K562 (cell line): ENCODE measurements at regions not wholly inside any gene's neighbourhood (a gene's known extent, or its start where the extent isn't known, plus 50 kb on each side); places are given as distances from the start of the nearest gene placed in this dataset.

Experiments used
- ATAC-seq: fragments of 200-7000 bp; cut with Tn5 transposase; 3 replicates; pipeline ENCODE4 v1.9.1; 2020; ENCODE audit warnings: moderate library complexity
- BruUV-seq: library from RNA; stranded (reverse); fragments of 400-500 nt; replicated peaks from 2 replicates; lab custom pipeline; 2021; lab: Mats Ljungman, UMichigan
- CTCF ChIA-PET: fragments of 300-600 bp; formaldehyde crosslinking; extraction: SDS; loops from one replicate; lab custom pipeline; 2021; ENCODE audit warnings: low intra/inter-chr PET ratio; lab: Yijun Ruan, JAX
- POLR2A ChIA-PET: fragments of 300-600, 350-650 bp; sonication (Branson Sonifier 250); formaldehyde crosslinking; extraction: SDS; loops from one replicate; lab custom pipeline; 2021; ENCODE audit warnings: antibody characterized with exemption, inconsistent platforms; lab: Yijun Ruan, JAX
- DNase-seq, 4 experiments: peaks; one replicate each; pipeline versions ENCODE4 v3.0.0 to v3.0.0-alpha.2; 2011 to 2018; ENCODE audit warnings: low spot score in 3 of 4, mixed read lengths in 3 of 4; ENCODE audit errors: extremely low read depth in 1 of 4
- FAIRE-seq: peaks from 2 replicates; lab custom pipeline; 2011; peaks lifted over from hg19 to GRCh38; lab: Jason Lieb, UNC
- H2AFZ ChIP-seq: 2 replicates; pipeline ENCODE4 v1.6.0; 2011; ENCODE audit warnings: low read depth, low read length, control low read depth, inconsistent platforms
- H3K27ac ChIP-seq: fragments of 200-600 bp; 3 replicates; pipeline ENCODE4 v1.8.0; 2011; ENCODE audit warnings: low read depth, mild to moderate bottlenecking, control low read depth, inconsistent platforms, low read length, moderate library complexity, mixed read lengths; ENCODE audit errors: extremely low read depth
- H3K27me3 ChIP-seq, 2 experiments: fragments of 300-600 bp in 1 of 2; 2 replicates in 1 of 2; 3 replicates in 1 of 2; pipeline versions ENCODE4 v1.6.0 to v1.8.0; 2011; ENCODE audit warnings: inconsistent platforms in 2 of 2, low read length in 2 of 2, mild to moderate bottlenecking in 1 of 2, mixed read lengths in 1 of 2, moderate library complexity in 1 of 2; ENCODE audit not compliant: control insufficient read depth in 2 of 2, insufficient read depth in 2 of 2
- H3K36me3 ChIP-seq: fragments of 300-600 bp; 3 replicates; pipeline ENCODE4 v1.8.0; 2011; ENCODE audit warnings: mild to moderate bottlenecking, low read length, inconsistent platforms; ENCODE audit not compliant: control insufficient read depth, insufficient read depth
- H3K4me1 ChIP-seq, 2 experiments: fragments of 200-600 bp in 1 of 2; replicated peaks in 1 of 2; 2 replicates in 1 of 2; 3 replicates in 1 of 2; pipeline versions ENCODE4 v1.5.1 to v1.8.0; 2011; ENCODE audit warnings: inconsistent platforms in 2 of 2, low read length in 2 of 2, mild to moderate bottlenecking in 1 of 2, mixed read lengths in 1 of 2, moderate library complexity in 1 of 2; ENCODE audit not compliant: control insufficient read depth in 2 of 2, insufficient read depth in 2 of 2
- H3K4me2 ChIP-seq: 2 replicates; pipeline ENCODE4 v1.6.1; 2011; ENCODE audit warnings: low read length, control low read depth, inconsistent platforms, mixed read lengths; ENCODE audit not compliant: insufficient read depth
- H3K4me3 ChIP-seq: fragments of 200-600 bp; sonication (generic), shearing (Covaris generic); 2 replicates; pipeline ENCODE4 v1.5.1; 2016; ENCODE audit warnings: control low read depth, inconsistent platforms
- H3K79me2 ChIP-seq: fragments of 200-600 bp; 3 replicates; pipeline ENCODE4 v1.8.0; 2011; ENCODE audit warnings: low read length, inconsistent platforms; ENCODE audit not compliant: control insufficient read depth, insufficient read depth
- H3K9ac ChIP-seq, 2 experiments: 2 replicates each; pipeline versions ENCODE4 v1.6.0 to v1.6.1; 2011; ENCODE audit warnings: low read depth in 2 of 2, low read length in 2 of 2, control low read depth in 1 of 2, inconsistent platforms in 1 of 2, mild to moderate bottlenecking in 1 of 2, mixed read lengths in 1 of 2; ENCODE audit not compliant: insufficient read depth in 1 of 2
- H3K9me1 ChIP-seq: one replicate; pipeline ENCODE4 v1.6.0; 2011; ENCODE audit warnings: inconsistent platforms, mild to moderate bottlenecking, low read length, moderate library complexity; ENCODE audit not compliant: control insufficient read depth, insufficient read depth
- H3K9me3 ChIP-seq: replicated peaks from 2 replicates; pipeline ENCODE4 v1.5.1; 2011; ENCODE audit warnings: low read depth, low read length, inconsistent platforms; ENCODE audit not compliant: control insufficient read depth, insufficient read depth
- H4K20me1 ChIP-seq: replicated peaks from 2 replicates; pipeline ENCODE4 v1.6.1; 2011; ENCODE audit warnings: low read length, inconsistent platforms, mixed read lengths; ENCODE audit not compliant: control insufficient read depth, insufficient read depth
- MCM5 ChIP-seq: fragments of 450-650 bp; IDR thresholded peaks from 2 replicates; pipeline ENCODE4 v1.6.1; 2016; ENCODE audit warnings: low read depth
- MEF2D ChIP-seq: conservative IDR thresholded peaks from 2 replicates; pipeline ENCODE4 v1.6.1; 2016; ENCODE audit warnings: low read depth, missing genetic modification characterization, missing compliant biosample characterization
- TGIF2 ChIP-seq: sonication (generic); formaldehyde crosslinking; IDR thresholded peaks from 2 replicates; pipeline ENCODE4 v1.8.1; 2022; ENCODE audit warnings: mild to moderate bottlenecking, missing genetic modification reagents, moderate library complexity
- ZC3H8 ChIP-seq: fragments of 450-650 bp; IDR thresholded peaks from 2 replicates; pipeline ENCODE4 v1.6.1; 2017
- ZKSCAN1 ChIP-seq: fragments of 150-350 bp; IDR thresholded peaks from 2 replicates; pipeline ENCODE4 v1.6.1; 2016; ENCODE audit warnings: low read depth, low read length
- ZNF197 ChIP-seq: fragments of 200-800 bp; sonication (Bioruptor generic); IDR thresholded peaks from 2 replicates; pipeline ENCODE4 v1.6.1; 2016; ENCODE audit warnings: low read depth, missing genetic modification characterization, missing compliant biosample characterization
- WGBS: fragments of 100-300 bp; shearing (Covaris generic); methylation state at CpG from one replicate; pipeline ENCODE4 v1.1.6; 2016; ENCODE audit warnings: low coverage, mixed read lengths; ENCODE audit not compliant: insufficient coverage; ENCODE audit errors: missing lambda C conversion rate; 5-methylcytosine and 5-hydroxymethylcytosine counted together
- in situ Hi-C: fragments of 300-500 bp; cut with MboI; formaldehyde crosslinking; loops from 4 replicates; pipeline ENCODE4 v1.15.0; 2018; ENCODE audit warnings: inconsistent platforms, mixed read lengths
- intact Hi-C: fragments of 100-400 bp; cut with micrococcal nuclease; formaldehyde crosslinking; loops from 2 replicates; pipeline ENCODE4 v1.14.2; 2022
- TF ChIP-seq, protein P1 (sequence below), 2 experiments: fragments of 450-650 bp in 1 of 2; sonication (generic) in 1 of 2; formaldehyde crosslinking in 1 of 2; IDR thresholded peaks; 2 replicates each; pipeline versions ENCODE4 v1.7.1 to v1.9.0; 2016 to 2022; ENCODE audit warnings: inconsistent platforms in 1 of 2, mild to moderate bottlenecking in 1 of 2, missing genetic modification reagents in 1 of 2
- TF ChIP-seq, protein P2 (sequence below): fragments of 250-450 bp; sonication (Bioruptor Pico); IDR thresholded peaks from 2 replicates; pipeline ENCODE4 v1.4.0; 2020; ENCODE audit warnings: mild to moderate bottlenecking, moderate library complexity, borderline replicate concordance

DNA sequence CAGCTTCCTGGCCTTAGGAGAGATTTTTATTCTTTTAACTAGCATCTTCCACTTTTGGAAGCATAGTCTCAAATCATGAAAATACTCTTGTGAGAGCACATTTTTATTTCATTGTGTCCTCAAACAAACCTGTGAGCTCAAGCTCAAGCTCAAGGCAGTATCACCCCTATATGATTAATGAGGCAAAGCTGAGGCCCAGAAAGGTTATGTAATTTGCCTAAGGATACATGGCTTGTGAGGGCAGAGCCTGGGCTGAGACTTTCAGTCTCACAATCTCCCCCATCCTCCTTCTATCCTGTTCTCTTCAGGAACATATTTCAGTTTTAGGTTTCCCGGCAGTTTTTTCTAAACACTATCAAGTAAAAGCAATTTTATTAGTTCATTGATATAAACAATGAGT, 359.5 kb downstream of the PTEN start:
- H3K4me1 ChIP-seq = peaks cover 0 to 3% of the 10 kb centered on the region in 2 experiments; a peak in 1 of 5 replicates
- H2AFZ ChIP-seq = no peak overlapping the region
- H3K9ac ChIP-seq = no peak overlapping the region
- TF ChIP-seq MCM5 (no peak), TGIF2 (CRISPR knock-in tag) (no peak), MEF2D (tag) (no peak), ZNF197 (CRISPR knock-in tag) (no peak), ZC3H8 (no peak), ZKSCAN1 (no peak)
- TF ChIP-seq, protein P1, sequence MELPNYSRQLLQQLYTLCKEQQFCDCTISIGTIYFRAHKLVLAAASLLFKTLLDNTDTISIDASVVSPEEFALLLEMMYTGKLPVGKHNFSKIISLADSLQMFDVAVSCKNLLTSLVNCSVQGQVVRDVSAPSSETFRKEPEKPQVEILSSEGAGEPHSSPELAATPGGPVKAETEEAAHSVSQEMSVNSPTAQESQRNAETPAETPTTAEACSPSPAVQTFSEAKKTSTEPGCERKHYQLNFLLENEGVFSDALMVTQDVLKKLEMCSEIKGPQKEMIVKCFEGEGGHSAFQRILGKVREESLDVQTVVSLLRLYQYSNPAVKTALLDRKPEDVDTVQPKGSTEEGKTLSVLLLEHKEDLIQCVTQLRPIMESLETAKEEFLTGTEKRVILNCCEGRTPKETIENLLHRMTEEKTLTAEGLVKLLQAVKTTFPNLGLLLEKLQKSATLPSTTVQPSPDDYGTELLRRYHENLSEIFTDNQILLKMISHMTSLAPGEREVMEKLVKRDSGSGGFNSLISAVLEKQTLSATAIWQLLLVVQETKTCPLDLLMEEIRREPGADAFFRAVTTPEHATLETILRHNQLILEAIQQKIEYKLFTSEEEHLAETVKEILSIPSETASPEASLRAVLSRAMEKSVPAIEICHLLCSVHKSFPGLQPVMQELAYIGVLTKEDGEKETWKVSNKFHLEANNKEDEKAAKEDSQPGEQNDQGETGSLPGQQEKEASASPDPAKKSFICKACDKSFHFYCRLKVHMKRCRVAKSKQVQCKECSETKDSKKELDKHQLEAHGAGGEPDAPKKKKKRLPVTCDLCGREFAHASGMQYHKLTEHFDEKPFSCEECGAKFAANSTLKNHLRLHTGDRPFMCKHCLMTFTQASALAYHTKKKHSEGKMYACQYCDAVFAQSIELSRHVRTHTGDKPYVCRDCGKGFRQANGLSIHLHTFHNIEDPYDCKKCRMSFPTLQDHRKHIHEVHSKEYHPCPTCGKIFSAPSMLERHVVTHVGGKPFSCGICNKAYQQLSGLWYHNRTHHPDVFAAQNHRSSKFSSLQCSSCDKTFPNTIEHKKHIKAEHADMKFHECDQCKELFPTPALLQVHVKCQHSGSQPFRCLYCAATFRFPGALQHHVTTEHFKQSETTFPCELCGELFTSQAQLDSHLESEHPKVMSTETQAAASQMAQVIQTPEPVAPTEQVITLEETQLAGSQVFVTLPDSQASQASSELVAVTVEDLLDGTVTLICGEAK (IDR thresholded peaks at IDR 0.05) = no peak
- TF ChIP-seq, protein P1 (CRISPR knock-in tag; IDR thresholded peaks at IDR 0.05) = no peak
- TF ChIP-seq, protein P2, sequence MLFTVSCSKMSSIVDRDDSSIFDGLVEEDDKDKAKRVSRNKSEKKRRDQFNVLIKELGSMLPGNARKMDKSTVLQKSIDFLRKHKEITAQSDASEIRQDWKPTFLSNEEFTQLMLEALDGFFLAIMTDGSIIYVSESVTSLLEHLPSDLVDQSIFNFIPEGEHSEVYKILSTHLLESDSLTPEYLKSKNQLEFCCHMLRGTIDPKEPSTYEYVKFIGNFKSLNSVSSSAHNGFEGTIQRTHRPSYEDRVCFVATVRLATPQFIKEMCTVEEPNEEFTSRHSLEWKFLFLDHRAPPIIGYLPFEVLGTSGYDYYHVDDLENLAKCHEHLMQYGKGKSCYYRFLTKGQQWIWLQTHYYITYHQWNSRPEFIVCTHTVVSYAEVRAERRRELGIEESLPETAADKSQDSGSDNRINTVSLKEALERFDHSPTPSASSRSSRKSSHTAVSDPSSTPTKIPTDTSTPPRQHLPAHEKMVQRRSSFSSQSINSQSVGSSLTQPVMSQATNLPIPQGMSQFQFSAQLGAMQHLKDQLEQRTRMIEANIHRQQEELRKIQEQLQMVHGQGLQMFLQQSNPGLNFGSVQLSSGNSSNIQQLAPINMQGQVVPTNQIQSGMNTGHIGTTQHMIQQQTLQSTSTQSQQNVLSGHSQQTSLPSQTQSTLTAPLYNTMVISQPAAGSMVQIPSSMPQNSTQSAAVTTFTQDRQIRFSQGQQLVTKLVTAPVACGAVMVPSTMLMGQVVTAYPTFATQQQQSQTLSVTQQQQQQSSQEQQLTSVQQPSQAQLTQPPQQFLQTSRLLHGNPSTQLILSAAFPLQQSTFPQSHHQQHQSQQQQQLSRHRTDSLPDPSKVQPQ (CRISPR knock-in tag) = no peak
- POLR2A ChIA-PET = no interaction called here
- FAIRE-seq (no peak), ATAC-seq (no peak), DNase-seq (no peak)
- H4K20me1 ChIP-seq = no peaks in the 10 kb centered on the region
- no peak overlapping the region for H3K4me3 ChIP-seq
- no peaks in the 10 kb centered on the region for H3K36me3 ChIP-seq
- H3K79me2 ChIP-seq = no peaks in the 10 kb centered on the region
- in situ Hi-C loops = no loop called here
- H3K27me3 ChIP-seq = no peaks in the 10 kb centered on the region
- CTCF ChIA-PET = no interaction called here
- no TSS peak for BruUV-seq
- no peaks in the 10 kb centered on the region for H3K9me1 ChIP-seq
- intact Hi-C loops = no loop called here
- WGBS = 8% methylated on average over 1 of the region's 1 CpG
- no peaks in the 10 kb centered on the region for H3K9me3 ChIP-seq
- no peak overlapping the region for H3K27ac ChIP-seq
- no peak overlapping the region for H3K4me2 ChIP-seq
